Liver (tissue), 3 donors: ENCODE measurements at regions not wholly inside any gene's neighbourhood (a gene's known extent, or its start where the extent isn't known, plus 50 kb on each side); places are given as distances from the start of the nearest gene placed in this dataset.

ENCODE experiments used
- CTCF ChIP-seq: fragments of 150-350 bp; IDR thresholded peaks from 2 replicates; pipeline ENCODE4 v1.5.1; 2017; ENCODE audit warnings: improper control_type of control experiment, low read depth, low read length; ENCODE audit not compliant: missing input control
- RAD21 ChIP-seq, 2 donors: IDR thresholded peaks; 2 replicates each; pipeline ENCODE4 v1.6.1; 2016; ENCODE audit warnings: antibody characterized with exemption in 2 of 2, mild to moderate bottlenecking in 2 of 2
- SP1 ChIP-seq: IDR thresholded peaks from 2 replicates; pipeline ENCODE4 v1.6.1; 2018; ENCODE audit warnings: antibody characterized with exemption, mild to moderate bottlenecking
- donor health status: healthy.
- donor health status: healthy.

DNA sequence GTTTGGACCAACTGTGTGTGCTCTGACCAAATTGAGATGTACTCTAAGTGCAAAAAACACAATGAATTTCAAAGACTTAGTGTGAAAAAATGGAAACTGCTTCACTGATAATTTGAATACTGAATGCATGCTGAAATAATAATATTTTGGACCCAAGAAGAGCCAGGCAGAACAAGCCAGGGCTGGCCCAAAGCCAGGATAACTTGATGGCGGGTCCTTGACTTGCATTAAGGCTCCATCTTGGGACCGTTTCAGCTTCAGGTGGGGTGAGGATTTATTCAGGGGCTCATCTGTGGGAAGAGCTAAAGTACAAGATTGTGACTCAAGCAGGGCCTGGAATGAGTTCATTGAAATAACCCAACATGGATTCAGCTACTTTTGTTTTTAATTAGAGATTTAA, 921.9 kb downstream of the QKI start:
- TF ChIP-seq CTCF (no peak), SP1 (no peak), RAD21 (IDR thresholded peaks at IDR 0.05) (no peak)
